Osteocyte (in vitro differentiated cells): ENCODE measurements at regions not wholly inside any gene's neighbourhood (a gene's known extent, or its start where the extent isn't known, plus 50 kb on each side); places are given as distances from the start of the nearest gene placed in this dataset.

Source experiments
- DNase-seq: peaks from one replicate; pipeline ENCODE4 v3.0.0; 2021; ENCODE audit warnings: mixed read lengths; ENCODE audit not compliant: unreplicated experiment; ENCODE audit errors: extremely low spot score
- H3K27ac Mint-ChIP-seq: one replicate; pipeline ENCODE4 v1.8.0; 2021; ENCODE audit warnings: mild to moderate bottlenecking, mixed read lengths; ENCODE audit not compliant: unreplicated experiment
- H3K27me3 Mint-ChIP-seq: one replicate; pipeline ENCODE4 v1.8.0; 2021; ENCODE audit warnings: mixed read lengths; ENCODE audit not compliant: unreplicated experiment
- H3K36me3 Mint-ChIP-seq: one replicate; pipeline ENCODE4 v1.8.0; 2021; ENCODE audit warnings: mixed read lengths; ENCODE audit not compliant: unreplicated experiment
- H3K4me1 Mint-ChIP-seq: one replicate; pipeline ENCODE4 v1.8.0; 2021; ENCODE audit warnings: mixed read lengths; ENCODE audit not compliant: unreplicated experiment
- H3K4me3 Mint-ChIP-seq: one replicate; pipeline ENCODE4 v1.8.0; 2021; ENCODE audit warnings: mild to moderate bottlenecking, moderate library complexity, mixed read lengths; ENCODE audit not compliant: unreplicated experiment
- H3K9me3 Mint-ChIP-seq: one replicate; pipeline ENCODE4 v1.8.0; 2021; ENCODE audit warnings: mixed read lengths; ENCODE audit not compliant: unreplicated experiment
- TF ChIP-seq, protein P1 (sequence below): fragments of 200-600 bp; sonication (generic); IDR thresholded peaks from 2 replicates; pipeline ENCODE4 v1.5.0; 2021; ENCODE audit warnings: antibody characterized with exemption, mild to moderate bottlenecking, moderate library complexity

- peaks cover 12% of the 10 kb centered on the region for H3K9me3 Mint-ChIP-seq
- peaks cover 6% of the 10 kb centered on the region for H3K36me3 Mint-ChIP-seq
- DNase-seq: no peak
- H3K27me3 Mint-ChIP-seq: no peaks in the 10 kb centered on the region
- no peak overlapping the region for H3K4me3 Mint-ChIP-seq
- H3K27ac Mint-ChIP-seq: no peak overlapping the region
- no peaks in the 10 kb centered on the region for H3K4me1 Mint-ChIP-seq
- TF ChIP-seq, protein P1, sequence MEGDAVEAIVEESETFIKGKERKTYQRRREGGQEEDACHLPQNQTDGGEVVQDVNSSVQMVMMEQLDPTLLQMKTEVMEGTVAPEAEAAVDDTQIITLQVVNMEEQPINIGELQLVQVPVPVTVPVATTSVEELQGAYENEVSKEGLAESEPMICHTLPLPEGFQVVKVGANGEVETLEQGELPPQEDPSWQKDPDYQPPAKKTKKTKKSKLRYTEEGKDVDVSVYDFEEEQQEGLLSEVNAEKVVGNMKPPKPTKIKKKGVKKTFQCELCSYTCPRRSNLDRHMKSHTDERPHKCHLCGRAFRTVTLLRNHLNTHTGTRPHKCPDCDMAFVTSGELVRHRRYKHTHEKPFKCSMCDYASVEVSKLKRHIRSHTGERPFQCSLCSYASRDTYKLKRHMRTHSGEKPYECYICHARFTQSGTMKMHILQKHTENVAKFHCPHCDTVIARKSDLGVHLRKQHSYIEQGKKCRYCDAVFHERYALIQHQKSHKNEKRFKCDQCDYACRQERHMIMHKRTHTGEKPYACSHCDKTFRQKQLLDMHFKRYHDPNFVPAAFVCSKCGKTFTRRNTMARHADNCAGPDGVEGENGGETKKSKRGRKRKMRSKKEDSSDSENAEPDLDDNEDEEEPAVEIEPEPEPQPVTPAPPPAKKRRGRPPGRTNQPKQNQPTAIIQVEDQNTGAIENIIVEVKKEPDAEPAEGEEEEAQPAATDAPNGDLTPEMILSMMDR: no peak
These were observed 93.9 kb upstream of the EDIL3 start for GRCh38 chr5:84478603-84479002.

- H3K4me1 Mint-ChIP-seq: no peaks in the 10 kb centered on the region
- no peak overlapping the region for H3K4me3 Mint-ChIP-seq
- peaks cover 14% of the 10 kb centered on the region for H3K9me3 Mint-ChIP-seq
- H3K27me3 Mint-ChIP-seq: no peaks in the 10 kb centered on the region
- no peak overlapping the region for H3K27ac Mint-ChIP-seq
- H3K36me3 Mint-ChIP-seq: peaks cover 2% of the 10 kb centered on the region
- TF ChIP-seq, protein P1: no peak
- no peak for DNase-seq
These were observed 92.8 kb upstream of the EDIL3 start for GRCh38 chr5:84477485-84477884.

DNA sequence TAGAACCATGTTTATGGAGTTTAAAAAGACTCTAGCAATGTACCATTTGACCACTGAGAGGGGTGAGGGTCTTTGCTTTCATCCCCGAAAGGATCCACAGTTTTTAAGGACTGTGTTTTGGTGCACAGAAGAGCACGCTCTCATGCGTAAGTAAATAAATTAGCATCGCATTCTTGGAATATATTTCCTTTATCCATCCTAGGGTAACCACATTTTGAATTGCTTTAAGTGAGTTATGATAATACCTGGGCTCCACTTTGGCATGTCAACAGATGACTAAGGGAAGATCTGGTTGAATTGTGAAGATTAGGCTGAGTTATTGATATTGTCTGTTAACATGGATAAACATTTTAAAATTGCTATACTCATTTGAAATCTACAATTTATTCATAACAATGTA is 89.4 kb upstream of the EDIL3 start:
- no peak overlapping the region for H3K27ac Mint-ChIP-seq
- TF ChIP-seq, protein P1: no peak
- DNase-seq: no peak
- no peaks in the 10 kb centered on the region for H3K27me3 Mint-ChIP-seq
- no peak overlapping the region for H3K4me3 Mint-ChIP-seq
- H3K9me3 Mint-ChIP-seq: peaks cover 15% of the 10 kb centered on the region
- no peaks in the 10 kb centered on the region for H3K4me1 Mint-ChIP-seq
- H3K36me3 Mint-ChIP-seq: no peaks in the 10 kb centered on the region

DNA sequence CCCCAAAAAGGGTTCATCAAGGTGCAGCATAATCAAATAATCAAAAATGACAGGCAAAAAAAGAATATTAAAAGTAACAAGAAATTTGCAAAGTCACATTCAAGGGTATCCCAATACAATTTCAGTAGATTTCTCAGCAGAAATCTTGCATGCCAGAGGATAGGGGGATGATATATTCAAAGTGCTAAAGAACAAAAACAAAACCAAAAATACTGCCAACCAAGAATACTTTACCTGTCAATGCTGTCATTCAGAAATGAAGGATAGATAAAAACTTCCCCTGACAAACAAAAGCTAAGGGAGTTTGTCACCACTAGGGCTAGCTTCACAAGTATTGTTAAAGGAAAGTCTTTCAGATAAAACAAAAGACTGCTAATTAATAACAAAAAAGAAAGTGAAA is 68.7 kb upstream of the EDIL3 start:
- peaks cover 11% of the 10 kb centered on the region for H3K4me1 Mint-ChIP-seq
- H3K4me3 Mint-ChIP-seq: no peak overlapping the region
- H3K27ac Mint-ChIP-seq: no peak overlapping the region
- peaks cover 20% of the 10 kb centered on the region for H3K9me3 Mint-ChIP-seq
- H3K27me3 Mint-ChIP-seq: no peaks in the 10 kb centered on the region
- DNase-seq: no peak
- TF ChIP-seq, protein P1: no peak
- peaks cover 12% of the 10 kb centered on the region for H3K36me3 Mint-ChIP-seq

GRCh38 chr5:84450617-84451414 is 66.1 kb upstream of the EDIL3 start:
- Mint-ChIP-seq H3K4me3 (no peak overlapping the region), H3K27me3 (no peaks in the 10 kb centered on the region), H3K4me1 (peaks cover 11% of the 10 kb centered on the region), H3K36me3 (peaks cover 12% of the 10 kb centered on the region), H3K9me3 (peaks cover 20% of the 10 kb centered on the region), H3K27ac (peak overlapping the region; percentile 29)
- DNase-seq: no peak
- TF ChIP-seq, protein P1: peak; percentile 57
